Neural progenitor cell (in vitro differentiated cells): ENCODE measurements at regions not wholly inside any gene's neighbourhood (a gene's known extent, or its start where the extent isn't known, plus 50 kb on each side); places are given as distances from the start of the nearest gene placed in this dataset.
"Not testable (repeated sequence)": the region's sequence is repeated elsewhere in the genome, so short reads cannot be mapped to it uniquely, and the experiment has no call there.

Experiments
- CTCF ChIP-seq: fragments of 200-600 bp; sonication (generic); IDR thresholded peaks from 2 replicates; pipeline ENCODE4 v1.5.1; 2017; ENCODE audit warnings: antibody characterized with exemption, mild to moderate bottlenecking
- EZH2 ChIP-seq: fragments of 200-600 bp; sonication (generic); IDR thresholded peaks from 2 replicates; pipeline ENCODE4 v1.6.1; 2017; ENCODE audit warnings: antibody characterized with exemption, mild to moderate bottlenecking, moderate library complexity

GRCh38 chr5:34192923-34193262 is 149.9 kb upstream of the C1QTNF3 start:
- not testable (repeated sequence) for TF ChIP-seq CTCF, EZH2
